Sigmoid colon (tissue), 6 donors: ENCODE measurements at regions not wholly inside any gene's neighbourhood (a gene's known extent, or its start where the extent isn't known, plus 50 kb on each side); places are given as distances from the start of the nearest gene placed in this dataset.

Experiments
- DNase-seq: peaks from one replicate; pipeline ENCODE4 v3.0.0-alpha.2; 2019
- H3K27ac ChIP-seq, 4 donors: fragments of 200-600 bp; sonication (generic); one replicate each; pipeline ENCODE4 v1.5.1; 2016 to 2019; ENCODE audit warnings: mild to moderate bottlenecking in 1 of 4
- H3K27me3 ChIP-seq, 3 donors: fragments of 200-600 bp; sonication (generic); one replicate each; pipeline ENCODE4 v1.5.1; 2019; ENCODE audit warnings: mild to moderate bottlenecking in 1 of 3
- H3K36me3 ChIP-seq, 4 donors: fragments of 200-600 bp; sonication (generic); one replicate each; pipeline ENCODE4 v1.5.1; 2016 to 2019
- H3K4me1 ChIP-seq, 4 donors: fragments of 200-600 bp; sonication (generic); one replicate each; pipeline ENCODE4 v1.5.1; 2017 to 2019
- H3K4me3 ChIP-seq, 4 donors: fragments of 200-600 bp; sonication (generic); one replicate each; pipeline ENCODE4 v1.5.1; 2017 to 2019; ENCODE audit warnings: mild to moderate bottlenecking in 2 of 4, moderate library complexity in 1 of 4
- H3K9me3 ChIP-seq, 4 donors: fragments of 200-600 bp in 3 of 4; sonication (generic) in 3 of 4; one replicate each; pipeline versions ENCODE4 v1.5.1 to v1.6.1; 2013 to 2019
- EP300 ChIP-seq, 4 donors: sonication (generic); formaldehyde crosslinking; IDR thresholded peaks; one replicate each; pipeline ENCODE4 v1.6.1; 2017; ENCODE audit warnings: antibody characterized with exemption in 4 of 4
- POLR2A ChIP-seq, 2 donors: fragments of 450-650 bp; IDR thresholded peaks; one replicate each; pipeline ENCODE4 v1.6.1; 2016; ENCODE audit warnings: antibody characterized with exemption in 2 of 2, mild to moderate bottlenecking in 2 of 2, moderate library complexity in 2 of 2
- POLR2AphosphoS5 ChIP-seq, 4 donors: sonication (generic); formaldehyde crosslinking; IDR thresholded peaks; one replicate each; pipeline ENCODE4 v1.6.1; 2017; ENCODE audit warnings: antibody characterized with exemption in 4 of 4
- WGBS, 2 donors: extraction: QIAGEN DNeasy Blood & Tissue Kit; methylation state at CpG; one replicate each; pipeline ENCODE4 v1.1.7; 2013; 5-methylcytosine and 5-hydroxymethylcytosine counted together
- intact Hi-C: fragments of 100-400 bp; cut with DNase I; formaldehyde crosslinking; loops from one replicate; pipeline ENCODE4 v1.15.1; 2023
- TF ChIP-seq, protein P1 (sequence below), 4 experiments: fragments of 450-650 bp in 3 of 4; fragments of 200-600 bp in 1 of 4; IDR thresholded peaks; one replicate each; pipeline ENCODE4 v1.5.1; 2016 to 2019; ENCODE audit warnings: antibody characterized with exemption in 4 of 4, mild to moderate bottlenecking in 3 of 4, moderate library complexity in 2 of 4
- donor health status: healthy with polysubstance abuse.
- donor health status: healthy.

- intact Hi-C loops: no loop called here
- Histone ChIP-seq H3K4me1 (no peaks in the 10 kb centered on the region), H3K4me3 (no peak overlapping the region), H3K36me3 (no peaks in the 10 kb centered on the region), H3K27ac (no peak overlapping the region), H3K9me3 (no peaks in the 10 kb centered on the region), H3K27me3 (no peaks in the 10 kb centered on the region)
- no peak for TF ChIP-seq POLR2A (IDR thresholded peaks at IDR 0.05)
- TF ChIP-seq EP300 (IDR thresholded peaks at IDR 0.05): no peak
- no peak for TF ChIP-seq POLR2AphosphoS5 (IDR thresholded peaks at IDR 0.05)
- TF ChIP-seq, protein P1, sequence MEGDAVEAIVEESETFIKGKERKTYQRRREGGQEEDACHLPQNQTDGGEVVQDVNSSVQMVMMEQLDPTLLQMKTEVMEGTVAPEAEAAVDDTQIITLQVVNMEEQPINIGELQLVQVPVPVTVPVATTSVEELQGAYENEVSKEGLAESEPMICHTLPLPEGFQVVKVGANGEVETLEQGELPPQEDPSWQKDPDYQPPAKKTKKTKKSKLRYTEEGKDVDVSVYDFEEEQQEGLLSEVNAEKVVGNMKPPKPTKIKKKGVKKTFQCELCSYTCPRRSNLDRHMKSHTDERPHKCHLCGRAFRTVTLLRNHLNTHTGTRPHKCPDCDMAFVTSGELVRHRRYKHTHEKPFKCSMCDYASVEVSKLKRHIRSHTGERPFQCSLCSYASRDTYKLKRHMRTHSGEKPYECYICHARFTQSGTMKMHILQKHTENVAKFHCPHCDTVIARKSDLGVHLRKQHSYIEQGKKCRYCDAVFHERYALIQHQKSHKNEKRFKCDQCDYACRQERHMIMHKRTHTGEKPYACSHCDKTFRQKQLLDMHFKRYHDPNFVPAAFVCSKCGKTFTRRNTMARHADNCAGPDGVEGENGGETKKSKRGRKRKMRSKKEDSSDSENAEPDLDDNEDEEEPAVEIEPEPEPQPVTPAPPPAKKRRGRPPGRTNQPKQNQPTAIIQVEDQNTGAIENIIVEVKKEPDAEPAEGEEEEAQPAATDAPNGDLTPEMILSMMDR (IDR thresholded peaks at IDR 0.05): no peak
- WGBS, 2 donors: 86 to 88% methylated on average over 7 of the region's 7 CpGs
- DNase-seq: no peak
These were observed 305.3 kb downstream of the IRS2 start for GRCh38 chr13:109481040-109481439.

DNA sequence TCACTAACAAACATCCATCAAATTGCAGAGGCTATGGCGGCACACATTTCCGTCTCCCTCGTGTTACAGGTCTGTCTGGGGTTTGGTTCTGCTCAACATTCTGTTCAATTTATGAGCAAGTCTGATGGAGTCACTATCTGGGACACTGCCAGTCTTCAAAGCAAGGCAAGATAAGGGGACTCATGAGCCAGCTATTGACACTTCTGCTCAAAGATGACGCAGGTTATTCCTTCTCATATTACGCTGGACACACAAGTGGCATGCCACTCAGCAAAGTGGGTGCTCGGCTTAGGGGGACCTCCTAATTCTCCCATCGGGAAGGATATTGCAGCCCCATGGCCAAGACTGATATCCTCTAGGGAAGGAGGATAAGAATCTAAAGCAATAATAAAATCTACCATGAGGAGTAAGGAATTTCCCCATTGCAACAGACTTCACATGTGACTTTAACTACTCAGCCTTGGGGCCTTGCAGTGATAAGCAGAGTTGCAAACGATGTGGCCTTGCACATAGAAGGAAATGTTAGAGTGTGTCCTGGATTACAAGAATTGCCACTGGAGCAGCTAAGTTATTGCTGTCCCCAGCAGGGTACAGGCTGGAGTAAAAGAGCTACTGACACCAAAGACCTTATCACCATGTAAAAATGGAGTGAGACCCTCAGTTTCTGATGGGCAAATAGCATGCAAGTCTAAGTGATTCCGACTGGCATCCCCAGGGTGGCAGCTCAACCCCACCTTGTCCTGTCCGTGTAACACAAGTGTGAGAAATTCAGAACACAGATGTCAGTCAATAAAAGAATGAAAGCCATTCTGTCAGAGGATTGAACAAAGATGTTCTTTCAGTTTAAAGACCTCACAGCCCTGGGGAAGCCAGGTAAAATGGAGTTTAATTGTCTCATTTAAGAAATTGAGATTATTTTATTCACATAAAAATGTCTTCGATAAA, 306.1 kb downstream of the IRS2 start:
- Histone ChIP-seq H3K36me3 (no peaks in the 10 kb centered on the region), H3K9me3 (no peaks in the 10 kb centered on the region), H3K27me3 (no peaks in the 10 kb centered on the region), H3K27ac (no peak overlapping the region), H3K4me1 (no peaks in the 10 kb centered on the region), H3K4me3 (no peak overlapping the region)
- DNase-seq: no peak
- intact Hi-C loops: no loop called here
- WGBS, 2 donors: 80 to 85% methylated on average over 11 of the region's 11 CpGs
- TF ChIP-seq EP300 (IDR thresholded peaks at IDR 0.05): no peak
- TF ChIP-seq, protein P1 (IDR thresholded peaks at IDR 0.05): no peak

DNA sequence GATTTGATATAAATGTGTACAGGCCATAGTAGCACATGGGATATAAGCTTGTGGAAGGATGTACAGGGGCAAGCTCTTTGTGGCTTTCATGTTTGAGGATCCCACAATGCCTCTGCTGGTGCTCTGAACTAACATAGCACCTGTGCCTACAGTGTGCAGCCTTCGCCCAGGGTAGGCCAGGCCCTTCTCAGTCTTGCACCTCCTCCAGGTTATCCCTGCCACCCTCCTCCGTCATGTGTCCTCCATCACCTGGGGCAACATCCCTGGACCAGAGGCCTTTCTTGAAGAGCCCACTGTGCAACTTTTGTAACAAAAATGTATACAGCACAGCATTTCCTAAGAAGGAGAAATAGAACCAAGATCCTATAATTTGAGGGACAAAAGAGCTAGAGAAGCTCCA, 306.8 kb downstream of the IRS2 start:
- no peak for DNase-seq
- no peak overlapping the region for H3K4me3 ChIP-seq
- TF ChIP-seq, protein P1 (IDR thresholded peaks at IDR 0.05): no peak
- no peak for TF ChIP-seq POLR2A (IDR thresholded peaks at IDR 0.05)
- no peak for TF ChIP-seq EP300 (IDR thresholded peaks at IDR 0.05)
- no peak for TF ChIP-seq POLR2AphosphoS5 (IDR thresholded peaks at IDR 0.05)
- no peaks in the 10 kb centered on the region for H3K36me3 ChIP-seq
- no peaks in the 10 kb centered on the region for H3K4me1 ChIP-seq
- WGBS, 2 donors: 93 to 94% methylated on average over 2 of the region's 2 CpGs
- H3K9me3 ChIP-seq: no peaks in the 10 kb centered on the region
- intact Hi-C loops: no loop called here
- H3K27ac ChIP-seq: no peak overlapping the region
- no peaks in the 10 kb centered on the region for H3K27me3 ChIP-seq

- no peaks in the 10 kb centered on the region for H3K4me1 ChIP-seq
- intact Hi-C loops: no loop called here
- TF ChIP-seq POLR2AphosphoS5 (IDR thresholded peaks at IDR 0.05) (no peak), POLR2A (IDR thresholded peaks at IDR 0.05) (no peak), EP300 (IDR thresholded peaks at IDR 0.05) (no peak)
- TF ChIP-seq, protein P1 (IDR thresholded peaks at IDR 0.05): no peak
- no peaks in the 10 kb centered on the region for H3K9me3 ChIP-seq
- H3K4me3 ChIP-seq: no peak overlapping the region
- DNase-seq: no peak
- 83 to 87% methylated on average over 5 of the region's 5 CpGs for WGBS, 2 donors
- no peaks in the 10 kb centered on the region for H3K36me3 ChIP-seq
- H3K27me3 ChIP-seq: no peaks in the 10 kb centered on the region
- no peak overlapping the region for H3K27ac ChIP-seq
These were observed 310.4 kb downstream of the IRS2 start for GRCh38 chr13:109476001-109476400.
